GM18867 (cell line): ENCODE measurements at regions not wholly inside any gene's neighbourhood (a gene's known extent, or its start where the extent isn't known, plus 50 kb on each side); places are given as distances from the start of the nearest gene placed in this dataset.
A peak's percentile ranks its signal among the peaks of the same experiment; 100 is the strongest.

Experiments used
- ATAC-seq: cut with Tn5 transposase; IDR thresholded peaks from one replicate; pipeline ENCODE4 v1.9.1; 2021; ENCODE audit warnings: mild to moderate bottlenecking, moderate library complexity; ENCODE audit not compliant: unreplicated experiment

DNA sequence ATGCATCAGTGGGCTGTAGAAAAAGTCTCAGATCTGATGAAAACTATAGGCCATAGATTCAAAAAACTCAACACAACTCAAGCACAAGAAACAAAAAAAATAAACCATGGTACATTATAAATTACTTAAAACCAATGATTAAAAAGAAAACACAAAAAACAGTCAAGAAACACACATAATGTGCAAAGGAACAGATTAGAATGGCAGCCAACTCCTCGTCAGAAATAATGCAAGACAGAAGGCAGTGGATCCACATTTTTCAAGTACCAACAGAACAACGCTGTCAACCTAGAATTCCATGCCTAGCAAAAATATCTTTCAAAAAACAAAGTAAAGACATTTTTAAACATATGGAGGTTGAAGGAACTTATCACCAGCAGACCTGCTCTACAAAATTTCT lies 69.7 kb downstream of the PSMB1 start:
- ATAC-seq = no peak

DNA sequence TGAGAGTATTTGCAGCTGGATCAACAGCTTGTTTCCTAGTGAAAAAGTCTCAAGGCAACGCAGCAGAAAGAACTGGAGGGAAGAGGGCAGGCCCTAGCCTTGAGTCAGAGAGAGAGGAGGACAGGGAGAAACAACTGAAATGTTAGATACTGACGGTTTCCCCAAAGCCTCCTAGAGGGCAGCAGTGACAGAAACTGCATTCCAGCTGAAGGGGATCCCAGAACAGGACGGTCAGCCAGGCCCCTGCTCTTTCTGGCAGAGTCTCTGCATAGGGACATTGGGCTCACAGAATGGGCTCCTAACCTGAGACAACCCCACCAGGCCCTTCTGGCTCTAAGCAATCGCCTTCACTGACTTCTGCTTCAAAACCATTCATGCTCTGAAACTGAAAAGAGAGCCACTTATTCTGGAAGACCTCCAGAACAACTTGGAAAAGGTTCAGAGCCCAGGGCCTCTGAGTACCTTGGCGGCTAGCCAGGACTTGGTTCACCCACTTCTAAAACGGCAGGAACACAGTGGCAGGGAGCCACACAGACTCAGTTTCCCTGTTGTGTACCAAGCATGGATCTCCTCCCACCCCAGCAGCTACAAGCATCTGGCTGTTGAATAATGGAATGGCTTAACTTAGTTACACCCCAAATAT lies 72.9 kb downstream of the PSMB1 start:
- ATAC-seq = no peak

DNA sequence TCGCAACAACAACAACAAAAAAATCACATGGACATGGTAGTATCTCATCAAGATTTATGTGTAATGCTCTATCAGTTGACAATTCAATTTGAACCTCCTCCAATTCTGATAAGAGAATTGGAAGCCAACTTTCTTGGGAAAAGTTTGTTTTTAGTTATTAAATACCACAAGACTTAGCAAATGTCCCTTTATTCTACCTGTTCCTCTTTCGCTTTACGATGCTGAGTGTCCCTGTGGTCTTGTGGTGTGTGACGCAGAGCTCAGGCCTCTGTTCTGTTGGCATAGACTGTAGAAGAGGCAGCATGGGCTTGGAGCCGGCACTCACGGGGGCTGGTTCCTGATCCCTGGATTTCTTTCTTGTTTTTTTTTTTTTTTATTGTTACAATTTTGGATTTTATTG lies 76.7 kb downstream of the PSMB1 start:
- ATAC-seq = peak; percentile 57

- ATAC-seq = no peak
Observed at GRCh38 chr6:170475118-170475517, 78.0 kb downstream of the PSMB1 start.

- no peak for ATAC-seq
Observed at GRCh38 chr6:170473801-170474200, 79.3 kb downstream of the PSMB1 start.

DNA sequence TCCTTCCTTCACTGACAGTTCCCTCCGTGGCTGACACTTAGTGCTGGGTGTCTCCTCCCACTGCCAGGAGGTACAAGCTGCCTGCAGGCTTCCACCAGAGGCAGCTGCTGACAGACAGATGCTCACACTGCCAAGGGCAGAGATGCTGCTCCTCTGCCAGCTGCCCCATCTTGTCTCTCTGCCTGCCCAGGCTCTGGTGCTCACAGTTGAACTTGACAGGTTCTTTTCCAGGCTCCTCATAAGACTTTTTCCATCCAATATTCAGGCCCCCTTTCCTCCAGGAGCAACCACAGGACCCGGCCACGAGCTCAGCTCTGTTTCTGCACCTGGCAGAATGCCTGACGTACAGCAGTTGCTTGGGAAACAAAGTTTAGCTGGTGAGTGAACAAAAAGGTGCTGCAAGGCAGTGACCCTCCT lies 79.8 kb downstream of the PSMB1 start:
- ATAC-seq = no peak

DNA sequence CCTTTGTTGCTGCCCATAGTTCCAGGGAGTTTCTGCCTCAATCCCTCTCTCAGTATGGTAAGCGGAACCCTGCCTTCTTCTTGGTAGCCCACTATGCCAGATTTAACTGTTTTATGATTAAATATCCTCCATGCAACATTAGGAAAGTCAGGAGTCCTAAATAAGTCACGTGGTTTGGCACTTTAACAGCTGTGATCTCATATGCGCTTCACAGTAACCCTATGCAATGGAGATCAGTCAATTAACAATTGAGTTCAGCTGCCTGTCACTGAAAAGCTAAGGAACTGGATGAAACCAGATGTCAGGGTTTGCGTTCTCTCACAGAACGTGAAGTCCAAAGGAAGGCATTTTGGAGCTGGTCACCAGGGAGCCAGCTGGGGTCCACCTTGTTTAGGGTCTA lies 81.6 kb downstream of the PSMB1 start:
- ATAC-seq = no peak

DNA sequence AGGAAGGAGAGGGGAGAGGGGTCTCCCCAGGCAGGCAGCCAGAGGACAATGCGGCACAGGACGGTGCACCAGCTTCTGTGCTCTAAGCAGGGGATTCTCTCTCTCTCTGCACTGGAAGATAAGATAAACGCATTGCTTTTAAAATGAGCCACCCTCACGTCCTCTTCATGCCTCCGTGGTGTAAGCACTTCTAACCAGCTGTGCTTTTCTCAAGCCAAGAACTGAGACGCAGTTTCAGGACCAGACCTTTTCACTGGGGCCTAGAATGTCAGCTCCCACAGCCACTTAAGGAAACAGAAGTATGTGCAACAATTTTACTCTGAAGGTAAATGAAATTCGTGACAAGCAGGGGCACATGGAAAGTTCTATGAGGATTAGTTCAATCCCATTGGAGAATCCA lies 82.4 kb downstream of the PSMB1 start:
- ATAC-seq = no peak

GRCh38 chr6:170464524-170464979 lies 88.6 kb downstream of the PSMB1 start:
- peak; percentile 54 for ATAC-seq

DNA sequence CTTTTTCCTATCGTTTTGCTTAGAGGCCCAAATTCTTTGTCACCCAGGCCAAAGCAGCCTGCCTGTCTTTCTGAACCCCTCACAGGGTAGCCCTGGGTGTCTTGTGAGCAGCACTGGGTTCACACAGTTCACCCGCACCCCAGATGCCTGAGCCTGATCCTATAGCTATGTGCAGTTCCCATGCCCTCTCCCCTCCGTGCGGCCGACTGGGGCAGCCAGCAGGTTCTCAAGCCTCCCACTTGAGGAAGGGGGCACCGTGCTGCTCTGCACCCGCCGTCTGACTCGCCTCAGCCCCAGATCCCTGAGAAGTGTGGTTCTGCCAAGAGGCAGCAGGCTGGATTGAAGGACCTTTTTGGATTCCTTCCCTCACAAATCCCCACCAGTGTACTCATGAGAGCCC lies 89.0 kb downstream of the PSMB1 start:
- no peak for ATAC-seq

GRCh38 chr6:170463101-170463721 lies 89.9 kb downstream of the PSMB1 start:
- no peak for ATAC-seq

DNA sequence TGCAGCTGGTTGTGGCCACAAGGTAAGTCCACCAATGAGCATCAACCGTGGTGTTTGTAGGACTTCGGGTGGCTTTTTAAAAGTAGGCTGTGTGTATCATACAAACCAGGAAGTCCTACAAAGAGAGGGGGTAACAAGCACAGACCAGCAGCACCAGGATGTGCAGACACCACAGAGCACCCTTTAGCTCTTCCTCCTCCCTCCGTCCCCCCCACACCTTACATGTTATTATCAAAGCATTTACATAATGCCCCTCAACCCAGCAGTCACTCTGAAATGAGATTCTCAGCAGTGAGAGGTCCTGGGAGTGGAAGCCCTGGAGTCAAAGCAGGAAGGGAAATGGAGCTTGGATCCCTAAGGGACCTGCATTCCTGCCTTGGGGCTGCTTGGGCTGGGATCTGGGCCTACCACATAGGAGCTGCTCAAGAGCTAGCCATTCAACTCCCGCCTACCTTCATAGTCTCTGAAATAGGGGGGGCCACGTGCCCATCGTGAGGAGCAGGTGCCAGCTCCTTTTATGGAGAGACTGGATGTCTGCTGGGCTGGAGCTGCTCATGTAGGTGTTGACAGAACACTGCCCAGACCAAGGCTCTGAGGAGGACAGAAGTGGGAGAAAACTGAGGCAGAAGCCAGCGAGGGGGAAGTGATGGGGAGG lies 90.6 kb downstream of the PSMB1 start:
- ATAC-seq = no peak

GRCh38 chr6:170461556-170462365 lies 91.3 kb downstream of the PSMB1 start:
- ATAC-seq = no peak

- ATAC-seq = no peak
Observed at GRCh38 chr6:170461111-170461510, 92.0 kb downstream of the PSMB1 start.

DNA sequence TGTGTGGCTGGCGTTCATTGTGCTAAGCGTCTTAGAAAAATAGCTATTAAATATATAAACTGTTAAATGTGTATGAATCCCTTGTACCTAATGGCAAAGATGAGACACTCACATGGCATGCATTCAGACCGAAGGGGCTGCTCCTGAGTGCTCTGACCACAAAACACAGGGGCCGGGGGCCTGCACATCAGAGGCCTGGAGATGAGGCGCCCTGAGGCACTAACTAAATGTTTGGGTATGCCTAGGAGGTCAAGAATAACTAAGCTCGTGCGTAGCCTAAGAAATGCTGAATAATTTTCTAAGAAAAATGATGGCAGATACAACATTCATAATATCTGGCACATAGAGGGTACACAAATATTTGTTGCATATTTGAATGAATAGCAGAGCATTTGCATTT lies 92.5 kb downstream of the PSMB1 start:
- ATAC-seq = no peak

- peak; percentile 70 for ATAC-seq
Observed at GRCh38 chr6:170459451-170459850, 93.7 kb downstream of the PSMB1 start.

- no peak for ATAC-seq
Observed at GRCh38 chr6:170456886-170457698, 96.0 kb downstream of the PSMB1 start.
